Left colon (tissue), 2 donors: ENCODE measurements at regions not wholly inside any gene's neighbourhood (a gene's known extent, or its start where the extent isn't known, plus 50 kb on each side); places are given as distances from the start of the nearest gene placed in this dataset.
"Not testable (repeated sequence)": the region's sequence is repeated elsewhere in the genome, so short reads cannot be mapped to it uniquely, and the experiment has no call there.

Experiments used
- ATAC-seq: fragments of 200-7000 bp; cut with Tn5 transposase; one replicate; pipeline ENCODE4 v1.9.1; 2020; ENCODE audit warnings: mild to moderate bottlenecking, moderate library complexity
- DNase-seq, 2 donors: peaks; one replicate each; pipeline ENCODE4 v3.0.0-alpha.2; 2020
- intact Hi-C, 2 donors: fragments of 100-400 bp; cut with DNase I in 1 of 2; cut with micrococcal nuclease in 1 of 2; formaldehyde crosslinking; loops; one replicate each; pipeline versions ENCODE4 v1.11.2 to v1.14.0; 2022; cut with DNase I, micrococcal nuclease
- donor health status: DM: no; HTN: no; CAD: no.
- donor health status: DM: yes; HTN: yes; CAD: no.

DNA sequence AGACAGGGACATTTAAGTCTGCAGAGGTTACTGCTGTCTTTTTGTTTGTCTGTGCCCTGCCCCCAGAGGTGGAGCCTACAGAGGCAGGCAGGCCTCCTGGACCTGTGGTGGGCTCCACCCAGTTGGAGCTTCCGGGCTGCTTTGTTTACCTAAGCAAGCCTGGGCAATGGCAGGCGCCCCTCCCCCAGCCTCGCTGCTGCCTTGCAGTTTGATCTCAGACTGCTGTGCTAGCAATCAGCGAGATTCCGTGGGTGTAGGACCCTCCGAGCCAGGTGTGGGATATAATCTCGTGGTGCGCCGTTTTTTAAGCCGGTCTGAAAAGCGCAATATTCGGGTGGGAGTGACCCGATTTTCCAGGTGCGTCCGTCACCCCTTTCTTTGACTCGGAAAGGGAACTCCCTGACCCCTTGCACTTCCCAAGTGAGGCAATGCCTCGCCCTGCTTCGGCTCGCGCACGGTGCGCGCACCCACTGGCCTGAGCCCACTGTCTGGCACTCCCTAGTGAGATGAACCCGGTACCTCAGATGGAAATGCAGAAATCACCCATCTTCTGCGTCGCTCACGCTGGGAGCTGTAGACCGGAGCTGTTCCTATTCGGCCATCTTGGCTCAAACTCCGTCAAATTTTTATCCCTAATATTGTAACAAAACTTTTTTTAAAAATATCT, 101.2 kb upstream of the CPHXL start:
- DNase-seq, ATAC-seq, intact Hi-C loops: not testable (repeated sequence)

DNA sequence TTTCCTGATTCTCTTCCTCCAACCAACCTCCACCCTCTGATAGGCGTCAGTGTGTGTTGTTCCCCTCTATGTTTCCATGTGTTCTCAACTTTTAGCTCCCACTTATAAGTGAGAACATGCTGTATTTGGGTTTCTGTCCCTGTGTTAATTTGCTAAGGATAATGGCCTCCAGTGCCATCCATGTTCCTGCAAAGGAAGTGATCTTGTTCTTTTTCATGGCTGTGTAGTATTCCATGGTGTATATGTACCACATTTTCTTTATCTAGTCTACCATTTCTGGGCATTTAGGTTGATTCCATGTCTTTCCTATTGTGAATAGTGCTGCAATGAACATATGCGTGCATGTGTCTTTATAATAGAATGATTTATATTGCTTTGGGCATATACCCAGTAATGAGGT, 107.1 kb upstream of the CPHXL start:
- ATAC-seq, DNase-seq, intact Hi-C loops: not testable (repeated sequence)

DNA sequence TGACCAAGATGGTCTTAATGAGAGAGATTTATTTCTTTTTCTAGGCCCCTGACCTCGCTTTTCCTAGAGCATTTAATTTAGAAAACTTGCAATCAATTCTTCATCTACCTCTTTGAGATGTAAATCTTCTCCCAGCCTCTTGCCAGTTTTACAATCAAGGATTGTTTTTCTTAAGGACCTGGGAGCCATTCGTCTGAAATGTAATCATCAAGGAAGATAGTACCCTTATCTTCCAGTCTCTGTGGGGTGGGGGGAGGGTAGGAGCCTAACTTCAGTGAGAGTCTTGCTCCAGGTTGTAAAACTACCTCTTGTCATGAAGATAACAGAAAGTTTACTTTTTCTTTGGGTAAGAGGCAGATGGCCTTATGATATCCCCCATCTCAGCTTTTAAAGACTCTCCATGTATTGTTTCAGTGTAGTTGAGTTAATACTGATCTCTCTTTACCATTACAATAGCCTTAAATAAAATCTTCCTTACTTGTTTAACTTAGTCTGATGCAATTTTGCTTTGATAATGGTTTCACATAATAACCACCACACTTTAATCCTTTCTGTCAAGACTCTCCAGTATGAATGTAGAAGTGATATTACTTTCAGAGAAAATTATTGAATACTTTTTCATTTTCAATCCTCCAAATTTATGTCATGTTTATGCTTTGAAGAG, 110.2 kb upstream of the CPHXL start:
- ATAC-seq, result no peak
- no peak for DNase-seq
- intact Hi-C loops, result no loop called here

DNA sequence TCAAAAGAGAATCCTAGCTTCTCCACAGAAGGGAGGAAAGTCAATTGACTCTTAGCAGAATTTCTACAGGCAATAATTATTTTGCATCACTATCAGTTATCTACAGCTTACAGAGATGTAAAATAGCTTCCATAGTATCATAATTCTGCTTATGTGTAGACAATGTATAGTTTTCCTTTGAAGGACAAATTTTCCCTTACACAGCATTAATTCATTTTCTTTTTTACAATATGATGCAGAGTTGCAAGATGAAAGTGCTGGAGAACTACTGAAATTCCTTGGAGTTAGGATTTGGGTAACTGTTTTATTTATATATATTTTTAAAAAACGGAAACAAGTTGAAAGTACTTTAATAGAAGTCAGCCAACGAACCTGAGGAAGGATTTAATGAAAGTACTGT, 111.0 kb upstream of the CPHXL start:
- no peak for DNase-seq
- ATAC-seq, result no peak
- intact Hi-C loops, result no loop called here

DNA sequence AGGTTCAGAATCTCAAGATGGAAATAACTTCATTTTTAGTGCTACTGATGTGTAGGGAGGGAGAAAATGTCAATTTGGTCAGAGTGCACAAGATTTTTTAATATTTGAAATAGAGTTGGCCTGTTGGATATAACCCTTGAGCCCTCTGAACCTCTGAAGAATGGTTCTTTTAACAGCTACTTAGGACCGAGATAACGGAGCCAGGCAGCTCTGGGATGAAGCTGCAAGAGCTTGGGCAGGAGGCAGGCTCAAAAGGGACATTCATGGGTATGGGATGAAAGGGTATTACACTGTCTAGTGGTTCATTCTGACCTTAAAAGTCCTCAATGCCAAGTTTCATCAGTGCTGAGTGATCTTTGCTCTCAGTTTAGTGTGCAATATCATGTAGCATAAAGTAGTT, 111.4 kb upstream of the CPHXL start:
- DNase-seq (no peak), ATAC-seq (no peak)
- intact Hi-C loops, result no loop called here

DNA sequence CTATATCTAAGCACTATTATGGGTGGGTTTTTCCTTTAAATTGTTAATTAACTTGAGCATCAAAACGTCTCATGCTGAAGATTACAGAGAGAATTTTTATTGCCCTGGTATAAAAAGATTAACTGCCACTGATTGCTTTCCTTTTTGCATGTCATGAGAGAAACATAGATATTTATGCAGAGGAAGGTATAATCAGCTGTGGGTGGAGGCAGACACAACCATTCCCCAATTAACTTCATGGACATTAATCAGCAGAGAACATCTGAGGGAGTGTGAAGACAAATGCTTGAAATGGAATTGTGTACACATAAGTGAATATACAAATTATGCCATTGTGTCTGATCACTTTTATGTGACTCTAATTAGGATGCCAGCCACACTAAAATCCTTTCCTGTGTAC, 115.2 kb upstream of the CPHXL start:
- DNase-seq, result no peak
- ATAC-seq, result no peak
- intact Hi-C loops, result no loop called here

DNA sequence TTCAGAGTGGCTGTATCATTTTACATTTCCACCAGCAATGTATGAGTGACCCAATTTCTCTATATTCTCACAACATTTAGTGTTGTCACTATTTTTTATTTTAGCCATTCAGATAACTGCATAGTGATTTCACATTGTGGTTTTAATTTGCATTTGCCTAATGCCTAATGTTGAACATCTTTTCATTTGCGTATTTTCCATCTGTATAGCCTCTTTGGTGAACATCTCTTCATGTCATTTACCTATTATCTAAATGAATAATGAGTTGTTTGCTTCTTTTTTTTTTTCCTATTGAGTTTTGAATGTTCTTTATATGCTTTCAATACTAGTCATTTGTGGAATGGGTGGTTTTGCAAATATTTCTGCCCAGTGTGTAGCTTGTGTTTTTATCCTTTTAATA, 120.9 kb upstream of the CPHXL start:
- no peak for DNase-seq
- no peak for ATAC-seq
- intact Hi-C loops, result no loop called here

DNA sequence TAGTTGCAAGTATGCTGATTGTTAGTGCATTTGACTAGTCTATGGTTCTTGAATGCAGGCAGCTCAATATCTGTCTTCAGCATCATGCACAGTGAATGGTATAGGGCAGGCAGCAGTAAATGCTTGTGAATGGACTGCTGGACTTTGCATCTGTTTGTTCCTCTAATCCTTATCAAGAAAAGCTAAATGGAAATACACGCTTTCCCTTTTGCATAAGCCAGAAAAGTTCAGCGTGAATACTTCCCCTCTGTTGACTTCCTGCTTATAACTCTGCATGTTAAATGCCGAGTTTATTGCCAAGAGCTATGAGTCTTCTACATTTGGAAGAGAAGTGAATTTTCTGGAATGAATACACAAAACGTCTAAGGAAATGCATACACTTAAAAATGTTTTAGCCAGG, 127.9 kb upstream of the CPHXL start:
- ATAC-seq, result peak; percentile 52

DNA sequence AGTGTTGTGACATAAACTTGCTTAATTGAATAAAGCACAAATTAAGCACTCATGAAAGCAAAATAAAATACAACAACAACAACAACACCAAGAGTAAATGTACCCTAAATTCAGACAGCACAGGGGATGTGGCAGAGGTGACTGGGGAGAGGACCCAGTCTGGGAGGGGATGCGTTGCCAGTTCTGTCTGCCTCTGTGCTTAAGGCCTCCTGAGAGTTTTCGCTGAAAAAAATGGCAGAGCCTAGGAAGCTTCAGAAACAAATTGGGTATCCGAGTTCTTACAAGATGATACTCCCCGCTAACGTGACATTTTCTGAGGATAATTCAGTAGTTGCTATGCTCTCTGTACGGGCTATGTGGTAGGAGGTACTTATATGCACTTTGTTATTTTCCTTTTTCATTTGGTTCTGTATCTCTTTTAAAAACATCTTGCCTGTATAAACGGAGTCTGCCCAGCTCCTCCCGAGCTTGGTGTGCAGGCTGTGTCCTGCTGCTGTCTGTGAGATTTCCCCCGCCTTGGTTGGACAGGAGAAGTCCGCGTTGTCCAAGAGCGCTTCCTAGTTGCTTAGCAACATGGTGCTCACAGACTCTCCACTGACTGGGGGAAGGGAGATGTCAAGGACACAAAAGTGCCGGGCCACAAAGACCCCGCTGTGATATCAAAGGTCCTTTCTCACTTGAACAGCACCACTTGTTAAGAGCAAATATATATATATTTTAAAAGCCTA, 134.2 kb upstream of the CPHXL start:
- ATAC-seq, result no peak
- intact Hi-C loops, result no loop called here
- DNase-seq, result no peak

More for the DNA sequence above, 127.9 kb upstream of the CPHXL start:
- DNase-seq, result no peak
- intact Hi-C loops, result no loop called here

DNA sequence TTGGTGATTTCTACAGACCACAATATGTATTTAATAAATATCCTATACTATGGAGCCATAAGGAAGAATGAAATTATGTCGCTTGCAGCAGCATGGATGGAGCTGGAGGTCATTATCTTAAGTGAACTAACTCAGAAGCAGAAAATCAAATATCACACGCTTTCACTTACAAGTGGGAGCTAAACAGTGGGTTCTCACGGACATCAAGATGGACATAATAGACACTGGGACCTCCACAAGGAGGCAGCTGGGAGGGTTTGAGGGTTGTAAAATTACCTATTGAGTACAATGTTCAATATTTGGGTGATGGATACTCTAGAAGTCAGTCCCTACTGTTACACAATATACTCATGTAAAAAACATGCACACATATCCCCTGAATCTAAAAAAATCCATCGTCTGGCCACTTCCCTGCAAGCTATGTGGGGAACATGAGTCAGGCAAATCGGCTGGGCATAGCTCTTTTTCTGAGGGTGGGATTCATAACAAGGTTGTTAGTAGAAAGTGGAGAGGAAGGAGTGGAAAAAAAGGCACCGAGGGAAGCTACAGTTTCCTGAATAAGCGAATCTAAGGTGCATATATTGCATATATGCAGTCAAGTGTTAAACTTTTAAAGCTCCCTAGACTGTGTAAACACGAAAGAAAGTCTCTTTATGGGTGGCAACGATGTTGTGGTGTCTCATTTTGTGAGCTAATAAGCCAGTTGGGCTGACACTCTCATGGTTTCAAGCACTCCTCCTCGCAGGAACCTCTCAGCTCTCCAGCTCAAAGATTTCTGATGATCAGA, 135.2 kb upstream of the CPHXL start:
- ATAC-seq (no peak), DNase-seq (no peak)
- intact Hi-C loops, result no loop called here

DNA sequence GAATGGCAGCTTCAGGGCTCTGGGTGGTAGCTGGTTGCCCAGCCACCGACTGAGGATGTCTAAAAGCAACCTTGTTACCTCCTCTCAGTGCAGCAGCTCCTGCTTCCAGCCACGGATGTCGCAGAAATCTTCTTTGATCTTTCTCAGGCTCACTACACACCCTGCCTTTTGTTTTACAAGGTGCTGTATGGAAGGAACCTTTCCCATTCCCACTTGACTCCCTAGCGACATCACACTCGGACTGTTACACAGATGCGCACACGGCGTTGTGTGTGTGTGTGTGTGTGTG, 135.8 kb upstream of the CPHXL start:
- DNase-seq, result no peak
- no peak for ATAC-seq
- intact Hi-C loops, result no loop called here

DNA sequence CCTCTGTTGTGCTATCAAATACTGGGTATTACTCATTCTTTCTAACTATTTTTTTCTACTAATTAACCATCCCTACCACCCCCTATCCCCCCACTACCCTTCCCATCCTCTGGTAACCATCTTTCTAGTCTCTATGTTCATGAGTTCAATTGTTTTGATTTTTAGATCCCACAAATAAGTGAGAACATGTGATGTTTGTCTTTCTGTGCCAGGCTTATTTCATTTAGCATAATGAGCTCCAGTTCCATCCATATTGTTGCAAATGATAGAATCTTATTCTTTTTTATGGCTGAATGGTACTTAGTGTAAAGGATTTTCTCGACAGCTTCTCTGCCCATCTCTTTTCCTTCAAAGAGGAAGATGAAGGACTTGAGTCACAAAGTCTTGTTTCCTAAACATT, 138.0 kb upstream of the CPHXL start:
- no peak for ATAC-seq
- intact Hi-C loops, result no loop called here

DNA sequence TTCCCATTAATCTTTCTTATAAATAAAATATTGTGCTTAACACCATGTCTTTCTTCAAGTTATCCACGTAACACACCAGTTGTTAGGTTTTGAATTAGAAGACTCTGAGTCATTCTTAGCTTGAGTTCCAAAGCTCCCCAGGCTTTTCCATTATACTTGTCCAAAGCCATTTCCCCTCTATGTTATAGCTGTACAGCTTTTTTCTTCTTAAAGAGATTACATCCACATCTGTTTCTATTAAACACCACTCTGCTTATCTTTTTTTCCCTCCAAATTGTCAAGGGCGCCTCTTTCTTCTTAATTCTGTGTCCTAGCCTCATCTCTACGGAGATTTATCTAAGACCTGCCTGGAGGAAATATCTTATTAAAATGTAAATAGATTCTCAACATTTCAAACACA, 139.4 kb upstream of the CPHXL start:
- intact Hi-C loops, result no loop called here
- ATAC-seq, result no peak
- no peak for DNase-seq

More for the DNA sequence above, 138.0 kb upstream of the CPHXL start:
- no peak for DNase-seq

DNA sequence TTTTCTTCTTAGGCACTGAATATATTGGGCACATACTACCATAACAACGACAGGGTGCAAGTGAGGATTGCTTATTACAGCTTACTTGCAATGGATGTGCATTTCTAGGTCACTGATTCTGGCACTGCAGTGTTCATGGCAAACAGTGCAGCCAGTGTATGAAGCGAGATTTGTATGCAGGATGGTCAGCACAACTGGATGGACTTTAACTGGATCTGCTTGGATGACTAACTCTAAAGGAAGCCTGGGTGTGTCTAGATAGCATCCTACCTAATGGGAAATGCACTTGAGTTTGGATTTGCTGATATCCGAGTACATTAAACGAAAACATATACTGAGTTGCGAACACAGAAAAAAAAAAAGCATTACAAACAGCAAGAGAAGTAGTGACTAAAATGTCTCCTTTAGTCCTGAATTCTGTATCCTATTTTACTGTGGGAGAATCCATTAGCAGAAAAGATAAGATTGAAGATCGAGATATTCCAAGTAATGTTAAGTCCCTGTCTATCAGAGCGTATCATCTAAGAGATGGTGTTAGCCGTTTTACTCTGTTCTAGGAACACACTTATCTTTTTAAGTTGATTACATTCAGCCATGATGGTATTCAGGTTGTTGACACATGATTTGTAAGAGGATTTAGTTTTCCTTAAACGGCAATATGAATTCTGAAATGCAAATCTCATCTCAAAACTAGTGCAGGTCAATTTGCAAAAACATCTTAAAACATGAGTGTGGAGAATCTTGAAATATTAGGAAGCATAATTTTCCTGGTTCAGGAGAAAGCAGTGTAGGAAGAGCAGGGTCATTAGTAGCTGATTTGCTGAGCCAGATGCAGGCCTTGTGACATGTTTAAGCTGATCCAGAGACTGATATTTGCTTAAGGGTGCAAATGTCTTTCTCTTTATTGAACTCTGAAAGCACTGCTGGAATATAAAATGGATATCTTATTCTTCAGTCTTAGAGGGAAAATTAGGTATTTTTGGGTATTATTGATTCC, 142.6 kb upstream of the CPHXL start:
- intact Hi-C loops, result no loop called here
- DNase-seq (no peak), ATAC-seq (no peak)

DNA sequence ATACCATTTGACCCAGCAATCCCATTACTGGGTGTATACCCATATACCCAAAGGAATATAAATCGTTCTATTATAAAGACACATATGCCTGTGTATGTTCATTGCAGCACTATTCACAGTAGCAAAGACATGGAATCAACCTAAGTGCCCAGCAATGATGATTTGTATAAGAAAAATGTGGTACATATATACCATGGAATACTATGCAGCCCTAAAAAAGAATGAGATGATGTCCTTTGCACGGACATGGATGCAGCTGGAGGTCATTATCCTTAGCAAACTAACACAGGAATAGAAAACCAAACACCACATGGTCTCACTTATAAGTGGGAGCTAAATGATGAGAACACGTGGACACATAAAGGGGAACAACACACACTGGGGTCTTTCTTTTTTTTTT, 155.0 kb upstream of the CPHXL start:
- intact Hi-C loops, result not testable (repeated sequence)

DNA sequence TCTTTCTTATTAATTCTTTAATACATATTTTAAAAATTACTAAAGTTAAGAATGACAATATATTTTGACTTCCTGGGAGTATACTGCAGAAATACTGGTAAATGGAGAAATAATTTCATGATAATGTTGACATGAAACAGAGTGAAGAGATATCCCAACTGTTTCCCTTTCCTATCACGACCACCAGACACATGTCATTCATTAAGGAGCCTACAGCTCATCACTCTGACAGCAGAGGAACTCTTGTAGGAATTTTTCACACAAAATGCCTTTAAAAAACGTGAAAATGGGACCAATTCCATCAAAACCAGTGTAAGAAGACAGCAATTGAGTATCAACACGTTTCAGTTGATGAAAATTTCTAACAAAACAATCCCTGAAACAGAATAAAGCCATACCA, 172.9 kb upstream of the CPHXL start:
- no peak for DNase-seq
- no peak for ATAC-seq
- intact Hi-C loops, result no loop called here

More for the DNA sequence above, 155.0 kb upstream of the CPHXL start:
- ATAC-seq, DNase-seq: not testable (repeated sequence)

DNA sequence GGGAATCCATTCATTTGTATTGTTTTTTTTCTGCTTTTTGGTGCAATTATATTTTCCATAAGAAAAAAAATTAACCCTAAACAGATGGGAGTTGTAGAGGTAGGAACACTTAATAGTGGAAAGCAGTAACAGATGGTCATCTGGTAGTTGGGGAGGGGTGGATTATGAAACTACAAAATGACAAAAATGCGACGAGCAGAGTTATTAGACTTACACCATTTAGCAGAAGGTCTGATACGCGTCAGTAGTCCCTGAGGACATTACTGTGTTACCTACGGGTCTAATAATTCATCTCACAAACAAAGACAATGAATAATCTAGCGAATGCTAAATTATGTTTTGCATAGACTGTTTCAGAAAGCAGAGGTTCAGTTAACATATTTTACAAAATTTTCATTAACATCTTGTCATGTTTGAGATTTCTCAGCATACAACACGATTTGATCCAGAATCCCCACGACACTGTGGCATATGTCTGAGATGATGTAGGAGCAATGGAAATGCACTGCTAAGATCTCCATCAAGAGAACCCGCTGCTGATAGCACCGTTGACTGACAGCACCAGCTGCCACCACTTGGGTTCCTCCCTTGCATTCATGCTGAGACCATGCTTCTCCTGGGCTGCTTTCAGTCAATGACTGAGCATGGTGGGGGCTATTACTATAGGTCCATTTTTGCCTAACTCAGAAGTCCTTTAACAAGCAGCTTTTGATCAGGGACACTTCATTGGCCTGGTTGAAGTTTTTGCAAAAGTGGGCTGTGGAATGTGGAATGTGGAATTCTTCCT, 182.2 kb upstream of the CPHXL start:
- no peak for ATAC-seq
- intact Hi-C loops, result no loop called here
- no peak for DNase-seq

DNA sequence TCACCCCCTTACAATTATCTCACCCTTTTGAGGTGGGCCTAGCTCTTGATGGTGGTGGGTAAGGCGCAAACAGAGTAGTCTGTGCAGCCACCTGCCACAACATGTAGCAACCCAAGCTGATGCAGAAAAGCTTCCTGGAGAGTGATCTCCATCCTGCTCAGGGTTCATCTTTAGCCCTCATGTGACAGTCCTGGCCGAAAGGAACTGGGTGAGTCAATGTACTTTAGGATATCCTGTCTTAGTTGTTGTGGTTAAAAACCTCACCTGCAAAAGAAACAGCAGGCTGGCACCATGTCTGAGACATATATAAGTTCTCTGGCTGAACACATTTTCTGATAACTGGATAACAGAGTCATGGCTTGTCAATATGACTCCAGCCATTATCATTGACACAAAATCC, 183.5 kb upstream of the CPHXL start:
- ATAC-seq (no peak), DNase-seq (no peak)
- intact Hi-C loops, result no loop called here
